H9 (cell line): ENCODE measurements at regions not wholly inside any gene's neighbourhood (a gene's known extent, or its start where the extent isn't known, plus 50 kb on each side); places are given as distances from the start of the nearest gene placed in this dataset.

ENCODE experiments used
- DNase-seq: peaks from one replicate; pipeline ENCODE4 v3.0.0-alpha.2; 2017
- H2AFZ ChIP-seq: one replicate; pipeline ENCODE4 v1.6.1; 2013; ENCODE audit warnings: mild to moderate bottlenecking, low read length, control low read depth, moderate library complexity
- H2AK5ac ChIP-seq: 2 replicates; pipeline ENCODE4 v1.6.1; 2013; ENCODE audit warnings: low read length, control low read depth, mixed read lengths; ENCODE audit not compliant: insufficient read length
- H2BK120ac ChIP-seq: one replicate; pipeline ENCODE4 v1.6.1; 2013; ENCODE audit warnings: low read depth, mild to moderate bottlenecking, low read length, control low read depth, inconsistent platforms; ENCODE audit not compliant: poor library complexity, severe bottlenecking
- H2BK12ac ChIP-seq: 2 replicates; pipeline ENCODE4 v1.6.1; 2013; ENCODE audit warnings: low read length, control low read depth, mixed read lengths, low read depth; ENCODE audit not compliant: insufficient read length
- H2BK15ac ChIP-seq: 2 replicates; pipeline ENCODE4 v1.6.1; 2013; ENCODE audit warnings: low read depth, low read length, control low read depth
- H2BK20ac ChIP-seq: one replicate; pipeline ENCODE4 v1.6.1; 2013; ENCODE audit warnings: low read depth, mild to moderate bottlenecking, low read length, control low read depth, inconsistent platforms; ENCODE audit not compliant: poor library complexity, severe bottlenecking
- H2BK5ac ChIP-seq: 2 replicates; pipeline ENCODE4 v1.6.1; 2013; ENCODE audit warnings: low read length, control low read depth, mixed read lengths; ENCODE audit not compliant: insufficient read length
- H3K14ac ChIP-seq: 2 replicates; pipeline ENCODE4 v1.6.1; 2013; ENCODE audit warnings: low read length, control low read depth; ENCODE audit not compliant: insufficient read depth
- H3K18ac ChIP-seq: 2 replicates; pipeline ENCODE4 v1.6.1; 2013; ENCODE audit warnings: low read depth, mild to moderate bottlenecking, mixed read lengths, low read length, control low read depth; ENCODE audit not compliant: insufficient read length
- H3K23ac ChIP-seq: 2 replicates; pipeline ENCODE4 v1.6.1; 2013; ENCODE audit warnings: low read length, control low read depth, mixed read lengths, low read depth; ENCODE audit not compliant: insufficient read length
- H3K23me2 ChIP-seq: 2 replicates; pipeline ENCODE4 v1.6.1; 2013; ENCODE audit warnings: low read depth, mild to moderate bottlenecking, mixed read lengths, low read length, control low read depth; ENCODE audit not compliant: insufficient read length, poor library complexity, severe bottlenecking
- H3K27ac ChIP-seq: 2 replicates; pipeline ENCODE4 v1.5.1; 2013; ENCODE audit warnings: low read length, control low read depth, mixed read lengths, low read depth; ENCODE audit not compliant: insufficient read length
- H3K27me3 ChIP-seq: 2 replicates; pipeline ENCODE4 v1.6.1; 2013; ENCODE audit warnings: low read length, control low read depth, inconsistent platforms; ENCODE audit not compliant: insufficient read depth
- H3K4ac ChIP-seq: 2 replicates; pipeline ENCODE4 v1.6.1; 2013; ENCODE audit warnings: low read depth, mild to moderate bottlenecking, control low read depth, inconsistent platforms, low read length, moderate library complexity
- H3K4me1 ChIP-seq: 2 replicates; pipeline ENCODE4 v1.6.1; 2013; ENCODE audit warnings: low read length, control low read depth, inconsistent platforms; ENCODE audit not compliant: insufficient read depth
- H3K4me2 ChIP-seq: 2 replicates; pipeline ENCODE4 v1.6.1; 2013; ENCODE audit warnings: low read length, control low read depth, mixed read lengths; ENCODE audit not compliant: insufficient read length, insufficient read depth
- H3K56ac ChIP-seq: 2 replicates; pipeline ENCODE4 v1.6.1; 2013; ENCODE audit warnings: low read depth, mild to moderate bottlenecking, mixed read lengths, low read length, control low read depth; ENCODE audit not compliant: insufficient read length
- H3K79me1 ChIP-seq: 2 replicates; pipeline ENCODE4 v1.6.1; 2013; ENCODE audit warnings: low read depth, mild to moderate bottlenecking, moderate library complexity, low read length, control low read depth, inconsistent platforms; ENCODE audit not compliant: insufficient read depth, poor library complexity, severe bottlenecking
- H3K79me2 ChIP-seq: 2 replicates; pipeline ENCODE4 v1.6.1; 2013; ENCODE audit warnings: low read length, control low read depth, inconsistent platforms; ENCODE audit not compliant: insufficient read depth
- H3K9ac ChIP-seq: 2 replicates; pipeline ENCODE4 v1.6.1; 2013; ENCODE audit warnings: low read length, control low read depth, mixed read lengths; ENCODE audit not compliant: insufficient read length; ENCODE audit errors: extremely low read depth
- H3K9me3 ChIP-seq: one replicate; pipeline ENCODE4 v1.6.1; 2013; ENCODE audit warnings: low read depth, low read length, inconsistent platforms; ENCODE audit not compliant: control insufficient read depth
- H3T11ph ChIP-seq: one replicate; pipeline ENCODE4 v1.6.1; 2013; ENCODE audit warnings: mild to moderate bottlenecking, low read length, control low read depth, inconsistent platforms
- H4K20me1 ChIP-seq: one replicate; pipeline ENCODE4 v1.6.1; 2013; ENCODE audit not compliant: control insufficient read depth, insufficient read length, insufficient read depth
- H4K5ac ChIP-seq: 2 replicates; pipeline ENCODE4 v1.6.1; 2013; ENCODE audit warnings: low read depth, mild to moderate bottlenecking, mixed read lengths, low read length, control low read depth; ENCODE audit not compliant: insufficient read length
- H4K8ac ChIP-seq: replicated peaks from 2 replicates; pipeline ENCODE4 v1.6.1; 2013; ENCODE audit warnings: low read length, control low read depth, mixed read lengths, low read depth; ENCODE audit not compliant: insufficient read length
- H4K91ac ChIP-seq: 2 replicates; pipeline ENCODE4 v1.6.1; 2013; ENCODE audit warnings: low read depth, mild to moderate bottlenecking, moderate library complexity, mixed read lengths, low read length, control low read depth; ENCODE audit not compliant: insufficient read length
- H3K27ac Mint-ChIP-seq, 3 experiments: 2 replicates in 2 of 3; 3 replicates in 1 of 3; pipeline ENCODE4 v1.8.0; 2020 to 2021; ENCODE audit warnings: mixed read lengths in 3 of 3, mild to moderate bottlenecking in 1 of 3, moderate library complexity in 1 of 3
- H3K27me3 Mint-ChIP-seq: 2 replicates; pipeline ENCODE4 v1.8.0; 2021; ENCODE audit warnings: low read depth, mild to moderate bottlenecking, moderate library complexity, mixed read lengths
- H3K36me3 Mint-ChIP-seq, 3 experiments: 2 replicates in 2 of 3; 3 replicates in 1 of 3; pipeline ENCODE4 v1.8.0; 2020 to 2021; ENCODE audit warnings: low read depth in 3 of 3, mixed read lengths in 3 of 3; ENCODE audit not compliant: insufficient read depth in 1 of 3
- H3K4me1 Mint-ChIP-seq, 2 experiments: 2 replicates each; pipeline ENCODE4 v1.8.0; 2020; ENCODE audit warnings: mixed read lengths in 2 of 2
- H3K4me3 Mint-ChIP-seq, 2 experiments: 2 replicates in 1 of 2; 3 replicates in 1 of 2; pipeline ENCODE4 v1.8.0; 2020 to 2021; ENCODE audit warnings: mild to moderate bottlenecking in 2 of 2, mixed read lengths in 2 of 2, moderate library complexity in 1 of 2
- H3K9me3 Mint-ChIP-seq, 2 experiments: 2 replicates in 1 of 2; 3 replicates in 1 of 2; pipeline ENCODE4 v1.8.0; 2020; ENCODE audit warnings: mild to moderate bottlenecking in 2 of 2, mixed read lengths in 2 of 2, moderate library complexity in 1 of 2
- CTCF ChIP-seq: fragments of 200-600 bp; sonication (generic); conservative IDR thresholded peaks from 3 replicates; pipeline ENCODE4 v1.8.0; 2021; ENCODE audit warnings: antibody characterized with exemption, mild to moderate bottlenecking
- WGBS: extraction: QIAGEN DNeasy Blood & Tissue Kit; methylation state at CpG from one replicate; pipeline ENCODE4 v1.1.7; 2013; ENCODE audit warnings: missing lambda C conversion rate, low lambda C conversion rate, mixed read lengths; ENCODE audit not compliant: insufficient read length; ENCODE audit errors: extremely low coverage; 5-methylcytosine and 5-hydroxymethylcytosine counted together

GRCh38 chr5:54746777-54747398 lies 229.3 kb downstream of the SNX18 start:
- Histone ChIP-seq H4K8ac (no peak overlapping the region), H3K23me2 (no peaks in the 10 kb centered on the region), H2BK20ac (no peak overlapping the region), H2BK5ac (no peak overlapping the region), H3K27ac (no peak overlapping the region), H3K23ac (no peak overlapping the region), H3K4me2 (no peak overlapping the region), H3K79me1 (no peaks in the 10 kb centered on the region), H4K91ac (no peak overlapping the region), H3K4me1 (no peaks in the 10 kb centered on the region), H3T11ph (no peak overlapping the region), H2AFZ (no peak overlapping the region), H2AK5ac (no peak overlapping the region), H3K79me2 (no peaks in the 10 kb centered on the region), H4K20me1 (no peaks in the 10 kb centered on the region), H3K27me3 (no peaks in the 10 kb centered on the region), H3K4ac (no peak overlapping the region), H2BK120ac (no peak overlapping the region), H2BK12ac (no peak overlapping the region), H3K9ac (no peak overlapping the region), H3K18ac (no peak overlapping the region), H3K9me3 (no peaks in the 10 kb centered on the region), H3K56ac (no peak overlapping the region), H2BK15ac (no peak overlapping the region), H3K14ac (no peak overlapping the region; the same call in 1 of the 2 replicates), H4K5ac (no peak overlapping the region)
- H3K4me3 Mint-ChIP-seq, result no peak overlapping the region
- H3K27ac Mint-ChIP-seq, result no peak overlapping the region
- no peak for DNase-seq
- H3K27me3 Mint-ChIP-seq, result peaks cover 2% of the 10 kb centered on the region; the same call in 1 of the 2 replicates
- WGBS, result 99% methylated on average over 4 of the region's 10 CpGs
- peaks cover 16 to 22% of the 10 kb centered on the region in 2 experiments for H3K4me1 Mint-ChIP-seq
- no peaks in the 10 kb centered on the region for H3K9me3 Mint-ChIP-seq
- no peak for TF ChIP-seq CTCF
- no peaks in the 10 kb centered on the region; a peak in 1 of 7 replicates for H3K36me3 Mint-ChIP-seq
